NCI-H1436 treated with DMSO at 0.1 percent for 48 hours (cell line): ENCODE measurements at regions not wholly inside any gene's neighbourhood (a gene's known extent, or its start where the extent isn't known, plus 50 kb on each side); places are given as distances from the start of the nearest gene placed in this dataset.

ENCODE experiments used
- DNase-seq: peaks from one replicate; lab custom pipeline; 2025; lab: John Stamatoyannopoulos, UW

GRCh38 chr5:5061836-5062235 is 78.3 kb upstream of the ADAMTS16 start:
- DNase-seq, result no peak

GRCh38 chr5:5062525-5063302 is 77.4 kb upstream of the ADAMTS16 start:
- no peak for DNase-seq

- DNase-seq, result no peak
These were observed 76.6 kb upstream of the ADAMTS16 start for GRCh38 chr5:5063533-5063953.

- DNase-seq, result no peak
These were observed 74.7 kb upstream of the ADAMTS16 start for GRCh38 chr5:5065472-5065871.

GRCh38 chr5:5066276-5067186 is 73.6 kb upstream of the ADAMTS16 start:
- no peak for DNase-seq

- DNase-seq, result no peak
These were observed 70.3 kb upstream of the ADAMTS16 start for GRCh38 chr5:5069851-5070250.

GRCh38 chr5:5071554-5071953 is 68.6 kb upstream of the ADAMTS16 start:
- no peak for DNase-seq

- no peak for DNase-seq
These were observed 62.9 kb upstream of the ADAMTS16 start for GRCh38 chr5:5077236-5077635.

- DNase-seq, result no peak
These were observed 61.9 kb upstream of the ADAMTS16 start for GRCh38 chr5:5078009-5078897.

GRCh38 chr5:5079876-5080275 is 60.3 kb upstream of the ADAMTS16 start:
- DNase-seq, result no peak

- no peak for DNase-seq
These were observed 59.3 kb upstream of the ADAMTS16 start for GRCh38 chr5:5080790-5081189.

- DNase-seq, result no peak
These were observed 54.7 kb upstream of the ADAMTS16 start for GRCh38 chr5:5085381-5085780.

- no peak for DNase-seq
These were observed 50.1 kb upstream of the ADAMTS16 start for GRCh38 chr5:5089895-5090649.
